ENCODE measurements at regions not wholly inside any gene's neighbourhood (a gene's known extent, or its start where the extent isn't known, plus 50 kb on each side); places are given as distances from the start of the nearest gene placed in this dataset.

- TF ChIP-seq CTCF (IDR thresholded peaks at IDR 0.05; ENCODE audit: low read depth, low read length), result no peak
- DNase-seq (ENCODE audit: low read depth in 1 of 2, low spot score in 1 of 2), result peak in 1 of 2 donors; percentile 20
- Histone ChIP-seq H3K9me3 (ENCODE audit: low read depth) (no peaks in the 10 kb centered on the region), H3K27me3 (no peaks in the 10 kb centered on the region), H3K4me1 (ENCODE audit: low read depth) (no peaks in the 10 kb centered on the region), H3K27ac (no peak overlapping the region), H3K36me3 (no peaks in the 10 kb centered on the region), H3K4me3 (no peak overlapping the region)
Measured at GRCh38 chr11:95365348-95365747, 134.3 kb upstream of the SESN3 start.

GRCh38 chr11:95364324-95365295 is 133.6 kb upstream of the SESN3 start:
- no peaks in the 10 kb centered on the region for H3K36me3 ChIP-seq
- H3K27ac ChIP-seq, result no peak overlapping the region
- peak in 1 of 2 donors; percentile 34 for DNase-seq (ENCODE audit: low read depth in 1 of 2, low spot score in 1 of 2)
- no peaks in the 10 kb centered on the region for H3K4me1 ChIP-seq (ENCODE audit: low read depth)
- H3K9me3 ChIP-seq (ENCODE audit: low read depth), result no peaks in the 10 kb centered on the region
- H3K4me3 ChIP-seq, result no peak overlapping the region
- H3K27me3 ChIP-seq, result no peaks in the 10 kb centered on the region
- no peak for TF ChIP-seq CTCF (IDR thresholded peaks at IDR 0.05; ENCODE audit: low read depth, low read length)

DNA sequence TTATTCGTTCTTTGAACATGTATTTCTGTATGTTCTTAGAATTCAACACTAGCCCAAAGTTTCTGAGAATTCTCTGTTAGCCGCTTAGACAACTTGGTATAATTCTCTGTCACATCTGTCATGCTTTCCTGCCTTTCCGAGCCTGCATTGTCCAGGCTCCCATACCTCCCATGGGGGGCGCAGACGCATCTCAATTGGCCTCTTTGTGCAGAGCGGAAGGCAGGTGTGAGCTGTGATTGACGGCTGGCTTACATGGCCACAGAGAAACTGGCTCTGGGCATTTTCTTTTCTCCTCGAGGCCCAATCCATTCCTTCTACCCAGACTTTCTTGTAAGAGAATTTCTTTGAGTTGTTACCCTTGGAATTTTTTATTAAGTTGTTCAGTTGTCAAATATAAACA is 132.7 kb upstream of the SESN3 start:
- H3K9me3 ChIP-seq (ENCODE audit: low read depth), result no peaks in the 10 kb centered on the region
- no peaks in the 10 kb centered on the region for H3K4me1 ChIP-seq (ENCODE audit: low read depth)
- peak in 1 of 2 donors; percentile 14 for DNase-seq (ENCODE audit: low read depth in 1 of 2, low spot score in 1 of 2)
- TF ChIP-seq CTCF (IDR thresholded peaks at IDR 0.05; ENCODE audit: low read depth, low read length), result no peak
- H3K27me3 ChIP-seq, result no peaks in the 10 kb centered on the region
- no peak overlapping the region for H3K27ac ChIP-seq
- no peak overlapping the region for H3K4me3 ChIP-seq
- no peaks in the 10 kb centered on the region for H3K36me3 ChIP-seq

GRCh38 chr11:95363164-95363563 is 132.2 kb upstream of the SESN3 start:
- H3K27ac ChIP-seq, result no peak overlapping the region
- no peaks in the 10 kb centered on the region for H3K9me3 ChIP-seq (ENCODE audit: low read depth)

DNA sequence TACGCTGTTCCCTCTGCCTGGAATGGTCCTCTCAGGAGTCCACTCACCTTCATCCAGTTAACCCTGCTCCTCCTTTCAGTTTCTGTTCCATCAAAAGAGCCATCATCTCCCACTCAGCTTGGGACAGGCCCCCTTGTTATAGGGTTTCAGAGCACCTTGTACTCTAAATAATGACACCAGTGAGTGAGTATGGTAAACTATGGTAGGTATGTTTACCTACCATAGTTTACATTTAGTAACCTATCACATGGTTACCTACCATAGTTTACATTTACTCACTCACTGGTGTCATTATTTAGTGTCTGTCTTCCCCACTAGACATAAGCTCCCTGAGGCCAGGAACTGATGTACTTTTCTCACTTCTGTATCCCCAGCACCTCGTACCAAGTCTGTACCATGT is 130.2 kb upstream of the SESN3 start:
- no peak overlapping the region for H3K27ac ChIP-seq
- H3K4me3 ChIP-seq, result no peak overlapping the region
- TF ChIP-seq CTCF (IDR thresholded peaks at IDR 0.05; ENCODE audit: low read depth, low read length), result no peak
- DNase-seq (ENCODE audit: low read depth in 1 of 2, low spot score in 1 of 2), result no peak
- no peaks in the 10 kb centered on the region for H3K27me3 ChIP-seq
- H3K4me1 ChIP-seq (ENCODE audit: low read depth), result no peaks in the 10 kb centered on the region
- no peaks in the 10 kb centered on the region for H3K36me3 ChIP-seq
- H3K9me3 ChIP-seq (ENCODE audit: low read depth), result no peaks in the 10 kb centered on the region

More at GRCh38 chr11:95363164-95363563, 132.2 kb upstream of the SESN3 start:
- DNase-seq (ENCODE audit: low read depth in 1 of 2, low spot score in 1 of 2), result no peak
- no peaks in the 10 kb centered on the region for H3K36me3 ChIP-seq
- H3K27me3 ChIP-seq, result no peaks in the 10 kb centered on the region
- no peak for TF ChIP-seq CTCF (IDR thresholded peaks at IDR 0.05; ENCODE audit: low read depth, low read length)
- H3K4me3 ChIP-seq, result no peak overlapping the region
- H3K4me1 ChIP-seq (ENCODE audit: low read depth), result no peaks in the 10 kb centered on the region
